CD4-positive, alpha-beta memory T cell (primary cell): ENCODE measurements at regions not wholly inside any gene's neighbourhood (a gene's known extent, or its start where the extent isn't known, plus 50 kb on each side); places are given as distances from the start of the nearest gene placed in this dataset.
"Not testable (repeated sequence)": the region's sequence is repeated elsewhere in the genome, so short reads cannot be mapped to it uniquely, and the experiment has no call there.

Experiments used
- CTCF ChIA-PET: fragments of 350-600 bp; sonication (Branson Sonifier 250); formaldehyde crosslinking; loops from one replicate; lab custom pipeline; 2021; ENCODE audit warnings: inconsistent platforms; ENCODE audit not compliant: partially characterized antibody; lab: Charles Lee
- POLR2A ChIA-PET: fragments of 350-600 bp; sonication (Branson Sonifier 250); formaldehyde crosslinking; loops from one replicate; lab custom pipeline; 2021; ENCODE audit not compliant: partially characterized antibody; lab: Charles Lee
- DNase-seq, 5 donors: peaks; one replicate each; pipeline versions ENCODE4 v3.0.0 to v3.0.0-alpha.2; 2020 to 2022; ENCODE audit warnings: mixed read lengths in 1 of 5
- H3K27ac ChIP-seq: one replicate; pipeline ENCODE4 v1.7.0; 2013; ENCODE audit warnings: low read depth, low read length
- H3K27me3 ChIP-seq: 2 replicates; pipeline ENCODE4 v1.7.0; 2013; ENCODE audit warnings: mild to moderate bottlenecking, low read length, moderate library complexity; ENCODE audit not compliant: insufficient read depth
- H3K36me3 ChIP-seq: 2 replicates; pipeline ENCODE4 v1.7.0; 2013; ENCODE audit warnings: mild to moderate bottlenecking, low read length, moderate library complexity; ENCODE audit not compliant: insufficient read depth
- H3K4me1 ChIP-seq: 2 replicates; pipeline ENCODE4 v1.7.0; 2013; ENCODE audit warnings: mild to moderate bottlenecking, low read length, moderate library complexity; ENCODE audit not compliant: insufficient read depth
- H3K4me3 ChIP-seq, 2 donors: one replicate each; pipeline ENCODE4 v1.7.0; 2013; ENCODE audit warnings: low read length in 2 of 2, mild to moderate bottlenecking in 1 of 2
- H3K9me3 ChIP-seq, 2 donors: one replicate each; pipeline ENCODE4 v1.7.0; 2013; ENCODE audit warnings: low read length in 2 of 2, control low read depth in 1 of 2; ENCODE audit not compliant: control insufficient read depth in 1 of 2
- H3K27ac Mint-ChIP-seq, 7 donors: one replicate each; pipeline ENCODE4 v1.8.0; 2020 to 2021; ENCODE audit warnings: mixed read lengths in 7 of 7, mild to moderate bottlenecking in 6 of 7, inconsistent platforms in 3 of 7, moderate library complexity in 3 of 7
- H3K27me3 Mint-ChIP-seq, 2 donors: one replicate each; pipeline ENCODE4 v1.8.0; 2020 to 2021; ENCODE audit warnings: mixed read lengths in 2 of 2
- H3K36me3 Mint-ChIP-seq, 2 donors: one replicate each; pipeline ENCODE4 v1.8.0; 2020 to 2021; ENCODE audit warnings: mixed read lengths in 2 of 2, inconsistent platforms in 1 of 2, mild to moderate bottlenecking in 1 of 2
- H3K4me1 Mint-ChIP-seq, 4 donors: one replicate each; pipeline ENCODE4 v1.8.0; 2020 to 2021; ENCODE audit warnings: mixed read lengths in 4 of 4, mild to moderate bottlenecking in 1 of 4
- H3K4me3 Mint-ChIP-seq, 8 donors: one replicate each; pipeline ENCODE4 v1.8.0; 2020 to 2021; ENCODE audit warnings: mixed read lengths in 8 of 8, mild to moderate bottlenecking in 7 of 8, moderate library complexity in 6 of 8, inconsistent platforms in 3 of 8
- H3K9me3 Mint-ChIP-seq, 8 donors: one replicate each; pipeline ENCODE4 v1.8.0; 2020 to 2021; ENCODE audit warnings: mixed read lengths in 8 of 8, mild to moderate bottlenecking in 5 of 8, inconsistent platforms in 3 of 8, moderate library complexity in 1 of 8
- intact Hi-C: fragments of 100-400 bp; cut with micrococcal nuclease; formaldehyde crosslinking; loops from one replicate; pipeline ENCODE4 v1.15.1; 2023

DNA sequence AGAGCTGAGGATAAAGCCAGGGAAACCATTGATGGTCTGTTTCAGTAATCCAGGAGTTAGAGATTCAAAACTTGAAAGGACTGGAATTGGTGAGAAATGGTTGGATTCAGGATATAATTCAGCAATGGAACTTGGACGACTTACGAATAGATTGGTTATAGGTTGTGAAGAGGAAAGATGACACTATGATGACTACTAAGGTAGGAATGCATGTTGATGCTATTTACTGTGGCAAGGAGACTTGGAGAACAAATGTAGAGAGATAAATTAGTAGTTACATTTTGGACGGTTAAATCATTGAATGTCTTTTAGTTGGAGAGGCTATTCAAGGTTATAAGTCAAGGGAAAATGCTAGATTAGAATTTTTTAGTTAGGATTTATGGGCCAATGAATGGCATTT lies 365.4 kb upstream of the TECRL start:
- ChIA-PET POLR2A (no interaction called here), CTCF (no interaction called here)
- Mint-ChIP-seq H3K36me3 (no peaks in the 10 kb centered on the region), H3K27ac (no peak overlapping the region), H3K9me3 (peaks cover 0 to 7% (median 0%) of the 10 kb centered on the region in 8 donors), H3K4me1 (no peaks in the 10 kb centered on the region), H3K4me3 (no peak overlapping the region), H3K27me3 (no peaks in the 10 kb centered on the region)
- Histone ChIP-seq H3K36me3 (no peaks in the 10 kb centered on the region), H3K4me3 (no peak overlapping the region), H3K27ac (no peak overlapping the region), H3K9me3 (no peaks in the 10 kb centered on the region), H3K4me1 (no peaks in the 10 kb centered on the region), H3K27me3 (no peaks in the 10 kb centered on the region)
- no peak for DNase-seq
- intact Hi-C loops: no loop called here

DNA sequence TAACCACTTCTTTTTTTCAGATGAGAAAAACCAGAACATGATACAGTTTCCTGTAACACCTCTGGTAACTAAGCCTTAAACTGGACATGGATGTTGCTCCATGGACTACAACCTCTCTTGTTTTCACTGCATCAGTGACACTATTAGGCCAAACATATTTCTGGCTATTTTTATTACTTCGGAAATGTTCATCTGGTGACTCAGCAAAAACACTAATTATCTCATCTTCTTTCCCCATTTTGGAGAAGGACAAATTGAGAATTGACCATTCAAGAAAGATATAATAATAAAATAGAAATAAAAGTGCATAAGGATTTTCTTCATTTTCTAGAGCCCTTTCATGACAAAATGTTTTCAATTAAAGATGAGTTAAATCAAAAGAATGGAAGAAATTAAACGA lies 361.9 kb upstream of the TECRL start:
- H3K27me3 ChIP-seq: no peaks in the 10 kb centered on the region
- ChIA-PET POLR2A (no interaction called here), CTCF (no interaction called here)
- H3K9me3 Mint-ChIP-seq: peaks cover 0 to 10% (median 5%) of the 10 kb centered on the region in 8 donors
- no peaks in the 10 kb centered on the region for H3K4me1 Mint-ChIP-seq
- no peak overlapping the region for H3K4me3 ChIP-seq
- no peak overlapping the region for H3K27ac ChIP-seq
- no peaks in the 10 kb centered on the region for H3K9me3 ChIP-seq
- intact Hi-C loops: no loop called here
- no peak for DNase-seq
- H3K4me3 Mint-ChIP-seq: no peak overlapping the region
- H3K36me3 Mint-ChIP-seq: no peaks in the 10 kb centered on the region
- H3K27me3 Mint-ChIP-seq: no peaks in the 10 kb centered on the region
- H3K4me1 ChIP-seq: no peaks in the 10 kb centered on the region
- no peak overlapping the region for H3K27ac Mint-ChIP-seq
- no peaks in the 10 kb centered on the region for H3K36me3 ChIP-seq

DNA sequence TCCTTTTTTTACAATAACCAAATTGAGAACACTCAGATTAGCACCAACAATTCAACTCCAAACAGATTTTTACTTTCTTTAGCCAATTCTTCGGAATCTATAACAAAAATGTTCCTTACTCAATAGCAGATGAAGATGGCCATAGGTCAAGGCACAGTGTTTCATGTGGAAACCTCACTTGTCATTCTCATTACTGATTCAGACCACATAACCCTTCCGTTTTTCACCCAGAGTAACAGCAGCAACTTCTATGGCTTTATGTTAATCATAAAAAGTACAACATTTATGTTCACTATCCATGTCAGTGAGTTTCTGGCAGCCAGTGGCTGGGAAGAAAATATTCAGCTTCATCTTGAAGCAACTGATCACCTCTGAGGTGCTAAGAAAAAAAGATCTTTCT lies 358.3 kb upstream of the TECRL start:
- POLR2A ChIA-PET: no interaction called here
- no peaks in the 10 kb centered on the region for H3K9me3 ChIP-seq
- intact Hi-C loops: no loop called here
- H3K27ac ChIP-seq: no peak overlapping the region
- H3K27me3 ChIP-seq: no peaks in the 10 kb centered on the region
- Mint-ChIP-seq H3K4me1 (no peaks in the 10 kb centered on the region), H3K9me3 (peaks cover 0 to 14% (median 6%) of the 10 kb centered on the region in 8 donors), H3K4me3 (no peak overlapping the region), H3K36me3 (no peaks in the 10 kb centered on the region), H3K27ac (no peak overlapping the region), H3K27me3 (no peaks in the 10 kb centered on the region)
- H3K36me3 ChIP-seq: no peaks in the 10 kb centered on the region
- no peaks in the 10 kb centered on the region for H3K4me1 ChIP-seq
- H3K4me3 ChIP-seq: no peak overlapping the region
- CTCF ChIA-PET: no interaction called here
- no peak for DNase-seq

DNA sequence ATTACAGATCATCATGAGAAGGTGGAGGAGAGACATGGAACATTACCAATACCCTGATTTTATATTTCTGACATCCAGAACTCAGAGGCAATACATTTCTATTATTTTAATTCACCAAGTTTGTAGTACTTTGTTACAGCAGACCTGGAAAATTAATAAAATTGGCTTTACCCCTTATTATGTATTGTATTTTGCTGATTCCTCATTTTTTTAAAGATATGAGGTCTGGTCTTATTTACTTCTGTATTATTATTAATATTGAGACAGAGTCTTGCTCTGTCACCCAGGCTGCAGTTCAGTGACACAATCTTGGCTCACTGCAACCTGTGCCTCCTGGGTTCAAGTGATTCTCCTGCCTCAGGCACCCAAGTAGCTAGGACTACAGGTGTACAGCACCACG lies 357.3 kb upstream of the TECRL start:
- H3K27ac Mint-ChIP-seq: no peak overlapping the region
- H3K27ac ChIP-seq: no peak overlapping the region
- no peaks in the 10 kb centered on the region for H3K27me3 ChIP-seq
- no peak for DNase-seq
- H3K4me1 ChIP-seq: no peaks in the 10 kb centered on the region
- H3K36me3 ChIP-seq: no peaks in the 10 kb centered on the region
- H3K9me3 ChIP-seq: no peaks in the 10 kb centered on the region
- H3K36me3 Mint-ChIP-seq: no peaks in the 10 kb centered on the region
- CTCF ChIA-PET: no interaction called here
- H3K4me1 Mint-ChIP-seq: no peaks in the 10 kb centered on the region
- no peaks in the 10 kb centered on the region for H3K27me3 Mint-ChIP-seq
- no peak overlapping the region for H3K4me3 ChIP-seq
- POLR2A ChIA-PET: no interaction called here
- no peak overlapping the region for H3K4me3 Mint-ChIP-seq
- H3K9me3 Mint-ChIP-seq: peaks cover 0 to 14% (median 6%) of the 10 kb centered on the region in 8 donors
- intact Hi-C loops: no loop called here

DNA sequence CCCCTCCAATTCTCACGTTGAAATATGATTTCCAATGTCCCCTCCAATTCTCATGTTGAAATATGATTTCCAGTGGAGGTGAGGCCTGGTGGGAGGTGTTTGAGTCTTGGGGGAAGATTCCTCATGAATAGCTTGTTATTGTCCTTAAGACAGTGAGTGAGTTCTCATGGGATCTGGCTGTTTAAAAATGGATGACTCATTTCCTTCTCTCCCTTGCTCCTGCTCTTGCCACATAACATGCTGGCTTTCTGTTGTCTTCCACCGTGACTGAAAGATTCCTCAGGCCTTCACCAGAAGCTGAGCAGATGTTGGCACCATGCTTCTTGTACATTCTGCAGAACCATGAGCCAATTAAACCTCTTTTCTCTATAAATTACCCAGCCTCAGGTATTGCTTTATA lies 346.8 kb upstream of the TECRL start:
- Mint-ChIP-seq H3K4me1 (no peaks in the 10 kb centered on the region), H3K27me3 (no peaks in the 10 kb centered on the region), H3K27ac (no peak overlapping the region), H3K36me3 (no peaks in the 10 kb centered on the region), H3K4me3 (no peak overlapping the region), H3K9me3 (peaks cover 0 to 21% (median 11%) of the 10 kb centered on the region in 8 donors)
- ChIA-PET CTCF (no interaction called here), POLR2A (no interaction called here)
- Histone ChIP-seq H3K9me3 (no peaks in the 10 kb centered on the region), H3K36me3 (no peaks in the 10 kb centered on the region), H3K27ac (no peak overlapping the region), H3K4me3 (no peak overlapping the region), H3K27me3 (no peaks in the 10 kb centered on the region), H3K4me1 (no peaks in the 10 kb centered on the region)
- intact Hi-C loops: no loop called here
- no peak for DNase-seq

DNA sequence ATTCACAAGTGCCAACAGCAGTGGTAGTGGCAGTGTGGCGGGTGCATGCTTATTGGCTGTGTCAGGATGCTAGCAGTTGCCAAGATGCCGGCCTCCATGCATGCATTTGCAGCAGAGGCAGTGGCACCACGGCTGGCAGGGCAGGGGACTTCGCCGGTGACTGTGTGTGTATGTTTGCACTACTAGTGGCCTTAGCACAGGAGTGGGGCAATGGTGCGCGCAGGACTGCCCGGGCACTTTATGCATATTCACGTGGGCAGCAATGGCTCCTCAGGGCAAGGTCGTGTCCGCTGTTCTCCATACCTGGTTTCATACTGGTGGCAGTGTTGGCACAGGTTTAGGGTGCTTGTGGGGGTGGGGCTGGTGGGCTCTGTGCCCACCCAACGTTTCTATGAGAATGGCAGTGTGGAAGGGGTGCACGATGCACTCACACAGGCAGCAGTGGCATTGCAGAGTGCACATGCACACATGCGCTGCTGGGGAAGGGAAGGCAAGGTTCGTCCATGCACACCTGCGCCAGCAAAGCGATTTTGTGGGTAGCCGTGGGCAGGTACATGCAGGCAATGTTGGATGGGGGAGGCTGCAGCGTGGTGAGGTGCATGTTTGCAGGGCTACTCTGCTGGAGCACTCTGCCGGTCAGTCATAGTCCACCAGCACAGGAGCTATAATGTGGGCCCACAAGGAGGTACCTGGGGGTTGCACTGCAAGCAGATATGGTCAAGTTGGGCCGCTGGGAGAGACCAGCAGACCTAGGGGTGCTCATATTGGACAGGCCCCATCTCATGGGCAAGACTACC lies 338.9 kb upstream of the TECRL start:
- no peak overlapping the region for H3K4me3 ChIP-seq
- ChIA-PET POLR2A (no interaction called here), CTCF (no interaction called here)
- intact Hi-C loops: no loop called here
- no peak for DNase-seq
- Mint-ChIP-seq H3K27ac (no peak overlapping the region), H3K27me3 (no peaks in the 10 kb centered on the region), H3K4me3 (no peak overlapping the region), H3K9me3 (peaks cover 0 to 34% (median 9%) of the 10 kb centered on the region in 8 donors), H3K36me3 (no peaks in the 10 kb centered on the region), H3K4me1 (no peaks in the 10 kb centered on the region)
- no peak overlapping the region for H3K27ac ChIP-seq
- no peaks in the 10 kb centered on the region for H3K36me3 ChIP-seq
- no peaks in the 10 kb centered on the region for H3K27me3 ChIP-seq
- H3K4me1 ChIP-seq: no peaks in the 10 kb centered on the region
- no peaks in the 10 kb centered on the region for H3K9me3 ChIP-seq

DNA sequence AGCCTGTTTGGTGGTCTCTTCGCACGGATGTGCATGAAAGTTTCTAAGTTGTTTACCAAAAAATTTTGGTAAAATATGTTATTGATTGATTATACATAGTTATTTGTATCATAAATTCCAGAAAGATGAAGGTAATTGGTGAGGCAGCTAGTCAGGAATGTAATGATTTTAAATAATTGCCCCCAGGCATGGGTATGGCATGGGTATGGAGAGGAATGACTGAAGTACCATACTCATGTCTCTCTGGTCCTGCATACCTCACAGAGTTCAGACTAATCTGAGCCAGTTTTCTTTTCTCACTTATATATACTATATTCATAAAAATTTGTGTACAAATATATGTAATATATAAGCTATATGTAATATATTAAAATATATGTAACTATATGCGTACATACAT lies 329.0 kb upstream of the TECRL start:
- CTCF ChIA-PET: no interaction called here

DNA sequence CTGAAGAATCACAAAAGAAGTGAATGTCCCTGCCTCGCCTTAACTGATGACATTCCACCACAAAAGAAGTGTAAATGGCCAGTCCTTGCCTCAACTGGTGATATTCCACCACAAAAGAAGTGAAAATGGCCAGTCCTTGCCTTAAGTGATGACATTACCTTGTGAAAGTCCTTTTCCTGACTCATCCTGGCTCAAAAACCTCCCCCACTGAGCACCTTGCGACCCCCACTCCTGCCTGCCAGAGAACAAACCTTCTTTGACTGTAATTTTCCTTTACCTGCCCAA lies 328.5 kb upstream of the TECRL start:
- H3K27me3 Mint-ChIP-seq, H3K27me3 ChIP-seq, POLR2A ChIA-PET, DNase-seq, H3K9me3 ChIP-seq, H3K9me3 Mint-ChIP-seq, H3K4me1 Mint-ChIP-seq, H3K36me3 Mint-ChIP-seq, H3K27ac Mint-ChIP-seq, intact Hi-C loops, H3K4me3 Mint-ChIP-seq, CTCF ChIA-PET, H3K4me1 ChIP-seq, H3K36me3 ChIP-seq, H3K4me3 ChIP-seq, H3K27ac ChIP-seq: not testable (repeated sequence)

More for the DNA sequence above, 329.0 kb upstream of the TECRL start:
- Histone ChIP-seq H3K27ac (no peak overlapping the region), H3K36me3 (no peaks in the 10 kb centered on the region), H3K9me3 (no peaks in the 10 kb centered on the region), H3K4me3 (no peak overlapping the region), H3K27me3 (no peaks in the 10 kb centered on the region), H3K4me1 (no peaks in the 10 kb centered on the region)
- POLR2A ChIA-PET: no interaction called here
- no peaks in the 10 kb centered on the region for H3K27me3 Mint-ChIP-seq
- no peak overlapping the region for H3K27ac Mint-ChIP-seq
- no peak overlapping the region for H3K4me3 Mint-ChIP-seq
- DNase-seq: no peak
- no peaks in the 10 kb centered on the region for H3K36me3 Mint-ChIP-seq
- intact Hi-C loops: no loop called here
- peaks cover 0 to 8% (median 0%) of the 10 kb centered on the region in 8 donors for H3K9me3 Mint-ChIP-seq
- no peaks in the 10 kb centered on the region for H3K4me1 Mint-ChIP-seq
